ENCODE measurements at regions not wholly inside any gene's neighbourhood (a gene's known extent, or its start where the extent isn't known, plus 50 kb on each side); places are given as distances from the start of the nearest gene placed in this dataset.
"Not testable (repeated sequence)": the region's sequence is repeated elsewhere in the genome, so short reads cannot be mapped to it uniquely, and the experiment has no call there.

DNA sequence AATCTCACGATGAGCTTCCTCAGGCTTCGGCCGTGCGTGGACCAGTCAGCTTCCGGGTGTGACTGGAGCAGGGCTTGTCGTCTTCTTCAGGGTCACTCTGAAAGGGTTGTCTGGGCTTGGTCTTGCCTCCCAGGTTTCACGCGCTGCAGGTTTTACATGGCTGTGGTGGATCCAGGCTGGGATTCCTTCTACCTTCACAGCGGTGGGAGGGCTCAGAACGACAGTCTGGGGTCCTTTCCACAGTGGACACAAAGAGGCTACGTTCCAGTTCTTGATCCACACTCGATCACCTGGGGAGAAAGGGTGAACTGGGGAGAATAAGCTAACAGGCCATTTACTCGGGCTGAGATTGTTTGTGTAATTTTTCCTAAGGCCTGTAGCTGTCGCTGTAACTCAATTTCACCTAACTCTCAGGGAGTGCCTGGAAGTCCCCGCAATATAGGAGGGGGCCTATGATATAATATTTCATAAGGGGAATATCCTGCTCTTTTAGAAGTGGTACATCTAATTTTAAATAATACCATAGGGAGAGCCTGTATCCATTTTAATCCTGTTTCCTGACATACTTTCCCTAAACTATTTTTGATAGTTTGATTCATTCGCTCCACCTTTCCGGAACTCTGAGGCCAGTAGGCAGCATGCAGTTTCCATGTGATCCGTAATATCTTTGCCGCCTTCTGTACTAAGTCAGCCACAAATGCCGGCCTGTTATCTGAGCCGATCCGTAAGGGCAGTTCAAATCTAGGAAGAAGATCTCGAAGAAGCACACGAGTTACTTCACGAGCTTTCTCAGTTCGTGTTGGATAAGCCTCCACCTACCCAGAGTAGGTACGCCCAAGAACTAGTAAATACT, 97.4 kb upstream of the ZNF195 start:
- not testable (repeated sequence) for H3K79me1 ChIP-seq (ENCODE audit: low read depth, low read length); H2AFZ ChIP-seq (ENCODE audit: low read length); H3K4me3 ChIP-seq (ENCODE audit: low read length in 2 of 2); H2AK5ac ChIP-seq (ENCODE audit: low read depth, low read length); H3K36me3 ChIP-seq (replicated peaks in 1 of 2; ENCODE audit: control insufficient read depth in 2 of 2, insufficient read depth in 2 of 2, low read length in 2 of 2); H3K9me3 ChIP-seq (replicated peaks in 1 of 2; ENCODE audit: control insufficient read depth in 2 of 2, insufficient read depth in 1 of 2, low read depth in 1 of 2, low read length in 2 of 2); DNase-seq (ENCODE audit: low spot score); H4K91ac ChIP-seq (ENCODE audit: low read depth, low read length, poor library complexity); H3K9ac ChIP-seq (ENCODE audit: low read depth, low read length, poor library complexity); H3K4me1 ChIP-seq (ENCODE audit: control insufficient read depth in 2 of 2, insufficient read depth in 1 of 2, low read depth in 1 of 2, low read length in 2 of 2); H3K18ac ChIP-seq (ENCODE audit: low read length); H3K14ac ChIP-seq (ENCODE audit: low read length); H3K27ac ChIP-seq (replicated peaks; ENCODE audit: low read length); H4K8ac ChIP-seq (ENCODE audit: low read depth, low read length); H2BK120ac ChIP-seq (ENCODE audit: low read depth, low read length); H2BK12ac ChIP-seq (ENCODE audit: low read length); H3K4ac ChIP-seq (ENCODE audit: low read length); H3K27me3 ChIP-seq (ENCODE audit: control insufficient read depth in 3 of 3, insufficient read depth in 3 of 3, low read depth in 1 of 3, low read length in 3 of 3); H2BK15ac ChIP-seq (ENCODE audit: low read length); H3K4me2 ChIP-seq (ENCODE audit: insufficient read depth, low read length, poor library complexity, severe bottlenecking); H3K23ac ChIP-seq (ENCODE audit: low read depth, low read length, poor library complexity); H2BK5ac ChIP-seq (ENCODE audit: low read length)
- no CpG with 5 or more reads among the region's 27 CpGs for WGBS, 2 donors (ENCODE audit: extremely low coverage in 2 of 2, insufficient read length in 2 of 2, insufficient replicate concordance in 1 of 2)

DNA sequence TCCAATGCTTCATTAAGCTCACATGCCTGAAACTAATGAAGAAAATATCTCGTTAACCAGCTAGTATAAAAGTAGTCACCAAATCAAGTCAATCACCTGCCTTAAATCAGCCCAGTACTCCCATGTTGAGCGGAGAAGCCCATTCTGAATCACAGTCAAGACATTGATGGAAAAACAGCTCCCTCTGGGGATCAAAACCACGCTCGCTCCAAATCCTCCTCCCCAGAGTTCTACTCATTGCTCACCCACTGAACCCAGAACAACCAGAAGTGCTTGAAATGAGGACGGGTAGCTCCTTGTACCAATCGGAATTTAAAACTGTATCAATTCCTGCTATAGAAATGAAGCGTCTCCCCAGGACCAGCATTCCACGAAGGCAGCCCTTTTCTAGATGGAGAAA, 90.0 kb upstream of the ZNF195 start:
- not testable (repeated sequence) for H3K9me3 ChIP-seq (replicated peaks in 1 of 2; ENCODE audit: control insufficient read depth in 2 of 2, insufficient read depth in 1 of 2, low read depth in 1 of 2, low read length in 2 of 2); H3K4me3 ChIP-seq (ENCODE audit: low read length in 2 of 2); H2AFZ ChIP-seq (ENCODE audit: low read length); H2BK15ac ChIP-seq (ENCODE audit: low read length); H3K79me1 ChIP-seq (ENCODE audit: low read depth, low read length); H3K4ac ChIP-seq (ENCODE audit: low read length); H4K8ac ChIP-seq (ENCODE audit: low read depth, low read length); H3K14ac ChIP-seq (ENCODE audit: low read length); H3K4me1 ChIP-seq (ENCODE audit: control insufficient read depth in 2 of 2, insufficient read depth in 1 of 2, low read depth in 1 of 2, low read length in 2 of 2); H2BK12ac ChIP-seq (ENCODE audit: low read length); H2BK5ac ChIP-seq (ENCODE audit: low read length); H3K27ac ChIP-seq (replicated peaks; ENCODE audit: low read length); H3K9ac ChIP-seq (ENCODE audit: low read depth, low read length, poor library complexity); DNase-seq (ENCODE audit: low spot score); H3K4me2 ChIP-seq (ENCODE audit: insufficient read depth, low read length, poor library complexity, severe bottlenecking); H2AK5ac ChIP-seq (ENCODE audit: low read depth, low read length); H2BK120ac ChIP-seq (ENCODE audit: low read depth, low read length); H3K27me3 ChIP-seq (ENCODE audit: control insufficient read depth in 3 of 3, insufficient read depth in 3 of 3, low read depth in 1 of 3, low read length in 3 of 3); H3K36me3 ChIP-seq (replicated peaks in 1 of 2; ENCODE audit: control insufficient read depth in 2 of 2, insufficient read depth in 2 of 2, low read length in 2 of 2); H3K23ac ChIP-seq (ENCODE audit: low read depth, low read length, poor library complexity); H4K91ac ChIP-seq (ENCODE audit: low read depth, low read length, poor library complexity); H3K18ac ChIP-seq (ENCODE audit: low read length)
- no CpG with 5 or more reads among the region's 8 CpGs for WGBS, 2 donors (ENCODE audit: extremely low coverage in 2 of 2, insufficient read length in 2 of 2, insufficient replicate concordance in 1 of 2)

DNA sequence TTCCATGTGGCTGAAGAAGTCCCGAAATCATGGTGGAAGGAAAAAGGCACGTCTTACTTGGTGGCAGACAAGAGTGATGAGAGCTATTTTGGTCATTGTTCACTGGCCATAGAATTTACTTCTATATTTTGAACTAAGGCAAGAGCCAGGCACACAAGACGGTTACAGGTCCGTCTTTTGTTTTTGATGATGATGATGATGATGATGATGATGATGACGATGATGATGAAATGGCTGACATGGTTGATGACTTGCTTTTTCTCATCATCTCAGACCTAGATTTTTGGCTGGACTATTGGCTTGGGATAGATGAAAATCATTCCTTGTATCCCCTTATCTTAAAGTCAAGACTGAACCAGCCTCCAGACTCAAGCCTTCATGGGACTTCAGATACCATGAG, 88.7 kb upstream of the ZNF195 start:
- H3K9ac ChIP-seq (ENCODE audit: low read depth, low read length, poor library complexity); H3K4me3 ChIP-seq (ENCODE audit: low read length in 2 of 2); H2AK5ac ChIP-seq (ENCODE audit: low read depth, low read length); H3K9me3 ChIP-seq (replicated peaks in 1 of 2; ENCODE audit: control insufficient read depth in 2 of 2, insufficient read depth in 1 of 2, low read depth in 1 of 2, low read length in 2 of 2); H2BK120ac ChIP-seq (ENCODE audit: low read depth, low read length); H3K27me3 ChIP-seq (ENCODE audit: control insufficient read depth in 3 of 3, insufficient read depth in 3 of 3, low read depth in 1 of 3, low read length in 3 of 3); H3K36me3 ChIP-seq (replicated peaks in 1 of 2; ENCODE audit: control insufficient read depth in 2 of 2, insufficient read depth in 2 of 2, low read length in 2 of 2); H3K23ac ChIP-seq (ENCODE audit: low read depth, low read length, poor library complexity); H2BK12ac ChIP-seq (ENCODE audit: low read length); H2BK5ac ChIP-seq (ENCODE audit: low read length); H4K91ac ChIP-seq (ENCODE audit: low read depth, low read length, poor library complexity); DNase-seq (ENCODE audit: low spot score); H3K27ac ChIP-seq (replicated peaks; ENCODE audit: low read length); H3K4me1 ChIP-seq (ENCODE audit: control insufficient read depth in 2 of 2, insufficient read depth in 1 of 2, low read depth in 1 of 2, low read length in 2 of 2); H3K4me2 ChIP-seq (ENCODE audit: insufficient read depth, low read length, poor library complexity, severe bottlenecking); H3K79me1 ChIP-seq (ENCODE audit: low read depth, low read length); H3K14ac ChIP-seq (ENCODE audit: low read length); H3K18ac ChIP-seq (ENCODE audit: low read length); H4K8ac ChIP-seq (ENCODE audit: low read depth, low read length); H2BK15ac ChIP-seq (ENCODE audit: low read length); H2AFZ ChIP-seq (ENCODE audit: low read length); H3K4ac ChIP-seq (ENCODE audit: low read length): not testable (repeated sequence)
- WGBS, 2 donors (ENCODE audit: extremely low coverage in 2 of 2, insufficient read length in 2 of 2, insufficient replicate concordance in 1 of 2), result no CpG with 5 or more reads among the region's 5 CpGs

DNA sequence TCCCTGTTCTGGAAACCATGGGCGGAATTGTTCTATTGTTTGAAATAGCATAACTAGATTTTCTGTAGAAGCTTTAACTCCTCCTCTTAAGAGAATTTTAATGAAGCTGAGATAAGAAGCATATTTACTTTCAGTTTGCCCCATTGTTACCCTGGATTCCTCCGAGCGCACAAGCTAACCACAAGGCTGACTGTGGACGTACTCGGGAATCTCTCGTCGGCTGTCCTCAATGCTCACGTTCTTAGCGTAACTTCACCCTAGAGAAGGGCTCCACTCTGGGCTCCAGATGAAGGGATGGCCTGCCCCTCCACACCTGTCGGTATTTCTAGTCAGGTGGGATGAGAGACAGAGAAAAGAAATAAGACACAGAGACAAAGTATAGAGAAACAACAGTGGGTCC, 76.7 kb upstream of the ZNF195 start:
- H3K79me1 ChIP-seq (ENCODE audit: low read depth, low read length); H2AK5ac ChIP-seq (ENCODE audit: low read depth, low read length); H3K9ac ChIP-seq (ENCODE audit: low read depth, low read length, poor library complexity); H3K27ac ChIP-seq (replicated peaks; ENCODE audit: low read length); H2BK12ac ChIP-seq (ENCODE audit: low read length); H3K4ac ChIP-seq (ENCODE audit: low read length); H4K8ac ChIP-seq (ENCODE audit: low read depth, low read length); H3K4me1 ChIP-seq (ENCODE audit: control insufficient read depth in 2 of 2, insufficient read depth in 1 of 2, low read depth in 1 of 2, low read length in 2 of 2); H3K36me3 ChIP-seq (replicated peaks in 1 of 2; ENCODE audit: control insufficient read depth in 2 of 2, insufficient read depth in 2 of 2, low read length in 2 of 2); H3K4me2 ChIP-seq (ENCODE audit: insufficient read depth, low read length, poor library complexity, severe bottlenecking); H2AFZ ChIP-seq (ENCODE audit: low read length); H2BK15ac ChIP-seq (ENCODE audit: low read length); H2BK120ac ChIP-seq (ENCODE audit: low read depth, low read length); DNase-seq (ENCODE audit: low spot score); H3K23ac ChIP-seq (ENCODE audit: low read depth, low read length, poor library complexity); H2BK5ac ChIP-seq (ENCODE audit: low read length); H4K91ac ChIP-seq (ENCODE audit: low read depth, low read length, poor library complexity); H3K18ac ChIP-seq (ENCODE audit: low read length); H3K4me3 ChIP-seq (ENCODE audit: low read length in 2 of 2); H3K9me3 ChIP-seq (replicated peaks in 1 of 2; ENCODE audit: control insufficient read depth in 2 of 2, insufficient read depth in 1 of 2, low read depth in 1 of 2, low read length in 2 of 2); H3K14ac ChIP-seq (ENCODE audit: low read length): not testable (repeated sequence)
- WGBS, 2 donors (ENCODE audit: extremely low coverage in 2 of 2, insufficient read length in 2 of 2, insufficient replicate concordance in 1 of 2), result no CpG with 5 or more reads among the region's 10 CpGs
- peaks cover 0 to 20% (median 0%) of the 10 kb centered on the region in 3 experiments for H3K27me3 ChIP-seq (ENCODE audit: control insufficient read depth in 3 of 3, insufficient read depth in 3 of 3, low read depth in 1 of 3, low read length in 3 of 3)

All from neuronal stem cell (in vitro differentiated cells).